Panc1 (cell line): ENCODE measurements at regions not wholly inside any gene's neighbourhood (a gene's known extent, or its start where the extent isn't known, plus 50 kb on each side); places are given as distances from the start of the nearest gene placed in this dataset.
A peak's percentile ranks its signal among the peaks of the same experiment; 100 is the strongest.

ENCODE experiments used
- ATAC-seq: fragments of 200-7000 bp; cut with Tn5 transposase; 2 replicates; pipeline ENCODE4 v1.9.1; 2020; ENCODE audit warnings: mild to moderate bottlenecking, moderate library complexity
- BruUV-seq: library from RNA; stranded (reverse); fragments of 400-500 nt; replicated peaks from 2 replicates; lab custom pipeline; 2021; lab: Mats Ljungman, UMichigan
- CTCF ChIA-PET: fragments of 300-600 bp; sonication (Branson Sonifier 250); formaldehyde crosslinking; loops from one replicate; lab custom pipeline; 2022; ENCODE audit warnings: antibody characterized with exemption; lab: Charles Lee
- POLR2A ChIA-PET: fragments of 300-600 bp; sonication (Branson Sonifier 250); formaldehyde crosslinking; loops from one replicate; lab custom pipeline; 2022; ENCODE audit warnings: antibody characterized with exemption; lab: Charles Lee
- DNase-seq: peaks from one replicate; pipeline ENCODE4 v3.0.0-alpha.2; 2010; ENCODE audit warnings: low read depth, low spot score
- H3K27ac ChIP-seq: 2 replicates; pipeline ENCODE4 v1.5.1; 2011; ENCODE audit warnings: mild to moderate bottlenecking, low read length, inconsistent platforms
- H3K27me3 ChIP-seq: fragments of 200-500 bp; sonication (Bioruptor generic); 2 replicates; pipeline ENCODE4 v1.6.0; 2014; ENCODE audit warnings: low read length, inconsistent platforms; ENCODE audit not compliant: control insufficient read depth, insufficient read depth
- H3K36me3 ChIP-seq: fragments of 200-500 bp; sonication (Bioruptor generic); 2 replicates; pipeline ENCODE4 v1.5.1; 2014; ENCODE audit warnings: inconsistent platforms, mild to moderate bottlenecking, low read length, moderate library complexity; ENCODE audit not compliant: control insufficient read depth, insufficient read depth
- H3K4me1 ChIP-seq: 2 replicates; pipeline ENCODE4 v1.5.1; 2011; ENCODE audit warnings: inconsistent platforms, mild to moderate bottlenecking, low read length, moderate library complexity; ENCODE audit not compliant: control insufficient read depth, insufficient read depth
- H3K4me3 ChIP-seq, 2 experiments: 2 replicates each; pipeline ENCODE4 v1.5.1; 2011 to 2012; ENCODE audit warnings: low read depth in 2 of 2, low read length in 2 of 2, mild to moderate bottlenecking in 2 of 2, inconsistent platforms in 1 of 2, moderate library complexity in 1 of 2
- H3K9me3 ChIP-seq: fragments of 200-500 bp; sonication (Bioruptor generic); 2 replicates; pipeline ENCODE4 v1.5.1; 2014; ENCODE audit warnings: low read depth, mild to moderate bottlenecking, inconsistent platforms, low read length, moderate library complexity; ENCODE audit not compliant: control insufficient read depth, insufficient read depth
- POLR2AphosphoS5 ChIP-seq: IDR thresholded peaks from 2 replicates; pipeline ENCODE4 v1.6.1; 2012; ENCODE audit warnings: mild to moderate bottlenecking, low read depth, low read length, moderate library complexity
- SIN3A ChIP-seq: IDR thresholded peaks from 2 replicates; pipeline ENCODE4 v1.6.1; 2012; ENCODE audit warnings: low read depth, mild to moderate bottlenecking, low read length, moderate library complexity, borderline replicate concordance; ENCODE audit not compliant: insufficient read depth
- TCF7L2 ChIP-seq: IDR thresholded peaks from 2 replicates; pipeline ENCODE4 v1.6.1; 2011; ENCODE audit warnings: mild to moderate bottlenecking, low read depth, low read length, inconsistent platforms
- in situ Hi-C: cut with HindIII; loops from 2 replicates; pipeline ENCODE4 v1.10.0; 2016; ENCODE audit warnings: low sequenced_read_pairs, low pct_unique_long_range_greater_than_20kb
- intact Hi-C: fragments of 100-400 bp; cut with micrococcal nuclease; formaldehyde crosslinking; loops from one replicate; pipeline ENCODE4 v1.10.0; 2022; ENCODE audit not compliant: unreplicated experiment
- TF ChIP-seq, protein P1 (sequence below): fragments of 450-650 bp; IDR thresholded peaks from 2 replicates; pipeline ENCODE4 v1.5.1; 2017; ENCODE audit warnings: mild to moderate bottlenecking
- TF ChIP-seq, protein P2 (sequence below), 2 experiments: IDR thresholded peaks; 2 replicates each; pipeline ENCODE4 v1.6.1; 2011 to 2012; ENCODE audit warnings: low read depth in 2 of 2, control low read depth in 1 of 2, low read length in 1 of 2, mild to moderate bottlenecking in 1 of 2, moderate library complexity in 1 of 2; ENCODE audit not compliant: insufficient read depth in 1 of 2

DNA sequence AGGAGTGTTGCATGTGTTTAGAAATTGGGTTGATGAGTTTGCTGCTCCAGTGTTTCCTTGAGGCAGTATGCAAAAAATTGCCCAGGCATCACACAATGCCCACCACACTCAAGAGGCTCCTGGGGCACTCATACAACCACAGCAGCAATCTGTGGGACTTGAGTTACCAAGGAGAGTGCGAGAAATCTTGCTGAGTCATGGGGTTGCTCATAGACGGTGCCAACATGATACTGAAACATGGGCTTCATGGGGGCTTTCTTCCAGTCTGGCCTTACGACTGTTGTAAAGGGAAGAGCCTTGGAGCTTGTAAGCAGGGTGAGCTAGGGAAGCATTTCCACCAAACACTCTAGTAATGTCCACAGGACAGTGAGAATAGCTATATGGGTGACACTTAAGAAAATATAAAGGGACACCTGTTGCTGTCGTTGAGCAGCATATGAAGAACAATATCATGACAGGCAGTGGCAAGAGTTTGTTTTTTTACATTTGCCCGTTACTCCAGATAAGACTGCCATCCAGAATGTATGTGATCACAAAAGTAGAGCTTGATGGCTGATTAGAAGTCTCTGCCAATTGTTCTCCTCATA lies 1237.4 kb downstream of the UQCRFS1 start:
- TF ChIP-seq TCF7L2 (no peak), POLR2AphosphoS5 (no peak), SIN3A (no peak)
- TF ChIP-seq, protein P1, sequence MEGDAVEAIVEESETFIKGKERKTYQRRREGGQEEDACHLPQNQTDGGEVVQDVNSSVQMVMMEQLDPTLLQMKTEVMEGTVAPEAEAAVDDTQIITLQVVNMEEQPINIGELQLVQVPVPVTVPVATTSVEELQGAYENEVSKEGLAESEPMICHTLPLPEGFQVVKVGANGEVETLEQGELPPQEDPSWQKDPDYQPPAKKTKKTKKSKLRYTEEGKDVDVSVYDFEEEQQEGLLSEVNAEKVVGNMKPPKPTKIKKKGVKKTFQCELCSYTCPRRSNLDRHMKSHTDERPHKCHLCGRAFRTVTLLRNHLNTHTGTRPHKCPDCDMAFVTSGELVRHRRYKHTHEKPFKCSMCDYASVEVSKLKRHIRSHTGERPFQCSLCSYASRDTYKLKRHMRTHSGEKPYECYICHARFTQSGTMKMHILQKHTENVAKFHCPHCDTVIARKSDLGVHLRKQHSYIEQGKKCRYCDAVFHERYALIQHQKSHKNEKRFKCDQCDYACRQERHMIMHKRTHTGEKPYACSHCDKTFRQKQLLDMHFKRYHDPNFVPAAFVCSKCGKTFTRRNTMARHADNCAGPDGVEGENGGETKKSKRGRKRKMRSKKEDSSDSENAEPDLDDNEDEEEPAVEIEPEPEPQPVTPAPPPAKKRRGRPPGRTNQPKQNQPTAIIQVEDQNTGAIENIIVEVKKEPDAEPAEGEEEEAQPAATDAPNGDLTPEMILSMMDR: no peak
- TF ChIP-seq, protein P2, sequence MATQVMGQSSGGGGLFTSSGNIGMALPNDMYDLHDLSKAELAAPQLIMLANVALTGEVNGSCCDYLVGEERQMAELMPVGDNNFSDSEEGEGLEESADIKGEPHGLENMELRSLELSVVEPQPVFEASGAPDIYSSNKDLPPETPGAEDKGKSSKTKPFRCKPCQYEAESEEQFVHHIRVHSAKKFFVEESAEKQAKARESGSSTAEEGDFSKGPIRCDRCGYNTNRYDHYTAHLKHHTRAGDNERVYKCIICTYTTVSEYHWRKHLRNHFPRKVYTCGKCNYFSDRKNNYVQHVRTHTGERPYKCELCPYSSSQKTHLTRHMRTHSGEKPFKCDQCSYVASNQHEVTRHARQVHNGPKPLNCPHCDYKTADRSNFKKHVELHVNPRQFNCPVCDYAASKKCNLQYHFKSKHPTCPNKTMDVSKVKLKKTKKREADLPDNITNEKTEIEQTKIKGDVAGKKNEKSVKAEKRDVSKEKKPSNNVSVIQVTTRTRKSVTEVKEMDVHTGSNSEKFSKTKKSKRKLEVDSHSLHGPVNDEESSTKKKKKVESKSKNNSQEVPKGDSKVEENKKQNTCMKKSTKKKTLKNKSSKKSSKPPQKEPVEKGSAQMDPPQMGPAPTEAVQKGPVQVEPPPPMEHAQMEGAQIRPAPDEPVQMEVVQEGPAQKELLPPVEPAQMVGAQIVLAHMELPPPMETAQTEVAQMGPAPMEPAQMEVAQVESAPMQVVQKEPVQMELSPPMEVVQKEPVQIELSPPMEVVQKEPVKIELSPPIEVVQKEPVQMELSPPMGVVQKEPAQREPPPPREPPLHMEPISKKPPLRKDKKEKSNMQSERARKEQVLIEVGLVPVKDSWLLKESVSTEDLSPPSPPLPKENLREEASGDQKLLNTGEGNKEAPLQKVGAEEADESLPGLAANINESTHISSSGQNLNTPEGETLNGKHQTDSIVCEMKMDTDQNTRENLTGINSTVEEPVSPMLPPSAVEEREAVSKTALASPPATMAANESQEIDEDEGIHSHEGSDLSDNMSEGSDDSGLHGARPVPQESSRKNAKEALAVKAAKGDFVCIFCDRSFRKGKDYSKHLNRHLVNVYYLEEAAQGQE (IDR thresholded peaks at IDR 0.05; ENCODE audit: insufficient read depth in 1 of 2, low read depth in 2 of 2, low read length in 1 of 2): no peak
- H3K27ac ChIP-seq: no peak overlapping the region
- H3K27me3 ChIP-seq: no peaks in the 10 kb centered on the region
- ChIA-PET POLR2A (interaction anchor here (0.6 kb wide), 1 partner anchor 235 kb away, joined by 4 read pairs; no protein-coding TSS in a partner anchor), CTCF (no interaction called here)
- H3K9me3 ChIP-seq: no peaks in the 10 kb centered on the region
- H3K4me1 ChIP-seq: no peaks in the 10 kb centered on the region
- in situ Hi-C loops (no loop called here), intact Hi-C loops (loop anchor here (2.0 to 10.0 kb wide), 2 partner anchors 239 to 349 kb away; no protein-coding TSS in a partner anchor)
- no peak for DNase-seq
- BruUV-seq: no TSS peak
- H3K4me3 ChIP-seq: no peak overlapping the region
- no peaks in the 10 kb centered on the region for H3K36me3 ChIP-seq
- ATAC-seq: no peak

DNA sequence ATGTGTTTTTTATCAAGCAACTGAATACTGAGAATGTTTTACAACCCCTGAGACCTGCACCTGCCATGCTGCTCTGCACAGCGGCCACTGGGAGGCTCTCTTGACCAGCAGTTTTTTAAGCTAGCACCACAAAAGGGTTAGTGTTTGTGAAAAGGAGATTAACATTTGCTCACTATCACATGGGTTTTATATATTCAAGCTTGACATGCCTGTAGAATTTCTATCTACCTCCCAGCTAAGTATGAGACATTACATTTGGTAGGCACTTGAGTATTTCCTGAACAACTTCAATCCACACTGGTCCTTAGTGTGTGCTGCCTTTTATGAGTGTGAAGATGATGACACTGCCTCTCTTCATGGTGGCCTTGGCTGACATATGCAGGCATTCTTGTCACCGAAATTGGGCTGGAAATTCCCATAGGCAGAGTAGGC lies 1238.9 kb downstream of the UQCRFS1 start:
- Histone ChIP-seq H3K36me3 (no peaks in the 10 kb centered on the region), H3K4me3 (no peak overlapping the region), H3K4me1 (no peaks in the 10 kb centered on the region), H3K27ac (no peak overlapping the region), H3K9me3 (no peaks in the 10 kb centered on the region), H3K27me3 (no peaks in the 10 kb centered on the region)
- TF ChIP-seq, protein P1: peak; percentile 87
- no peak for TF ChIP-seq SIN3A
- DNase-seq (no peak), ATAC-seq (peak; percentile 80; the same call in 1 of the 2 replicates)
- ChIA-PET CTCF (interaction anchor here (0.7 kb wide), 1 partner anchor 267 kb away, joined by 4 read pairs; no protein-coding TSS in a partner anchor), POLR2A (no interaction called here)
- in situ Hi-C loops (no loop called here), intact Hi-C loops (loop anchor here (2.0 to 10.0 kb wide), 2 partner anchors 241 to 351 kb away; no protein-coding TSS in a partner anchor)
- no TSS peak for BruUV-seq
